Esophagus squamous epithelium (tissue), 5 donors: ENCODE measurements at regions not wholly inside any gene's neighbourhood (a gene's known extent, or its start where the extent isn't known, plus 50 kb on each side); places are given as distances from the start of the nearest gene placed in this dataset.
A peak's percentile ranks its signal among the peaks of the same experiment; 100 is the strongest.

ENCODE experiments used
- DNase-seq: peaks from one replicate; lab custom pipeline; 2025; lab: John Stamatoyannopoulos, UW
- H3K27ac ChIP-seq, 4 donors: fragments of 200-600 bp; sonication (generic); one replicate each; pipeline ENCODE4 v1.5.1; 2016 to 2019; ENCODE audit warnings: mild to moderate bottlenecking in 1 of 4
- H3K27me3 ChIP-seq, 4 donors: fragments of 200-600 bp; sonication (generic); 1 replicate in 3 of 4; 2 replicates in 1 of 4; pipeline versions ENCODE4 v1.5.1 to v1.6.0; 2017 to 2021; ENCODE audit warnings: antibody characterized with exemption in 1 of 4
- H3K36me3 ChIP-seq, 3 donors: fragments of 200-600 bp; sonication (generic); one replicate each; pipeline ENCODE4 v1.5.1; 2016 to 2019
- H3K4me1 ChIP-seq, 3 donors: fragments of 200-600 bp; sonication (generic); one replicate each; pipeline ENCODE4 v1.5.1; 2017 to 2019
- H3K4me3 ChIP-seq, 4 donors: fragments of 200-600 bp; sonication (generic); 1 replicate in 3 of 4; 2 replicates in 1 of 4; pipeline ENCODE4 v1.5.1; 2016 to 2019; ENCODE audit warnings: mild to moderate bottlenecking in 2 of 4, moderate library complexity in 1 of 4
- H3K9me3 ChIP-seq, 3 donors: fragments of 200-600 bp; sonication (generic); one replicate each; pipeline ENCODE4 v1.5.1; 2016 to 2019
- CTCF ChIP-seq, 6 experiments: fragments of 450-650 bp in 4 of 6; fragments of 200-600 bp in 2 of 6; sonication (generic) in 2 of 6; IDR thresholded peaks; one replicate each; pipeline ENCODE4 v1.5.1; 2016 to 2019; ENCODE audit warnings: antibody characterized with exemption in 6 of 6, mild to moderate bottlenecking in 4 of 6, moderate library complexity in 4 of 6
- POLR2A ChIP-seq, 4 donors: fragments of 450-650 bp; IDR thresholded peaks; one replicate each; pipeline ENCODE4 v1.6.1; 2017; ENCODE audit warnings: antibody characterized with exemption in 4 of 4, mild to moderate bottlenecking in 4 of 4, moderate library complexity in 3 of 4
- whole genome bisulfite sequencing, 2 donors: methylation state at CpG; one replicate each; pipeline ENCODE4 v1.1.5; 2018; 5-methylcytosine and 5-hydroxymethylcytosine counted together
- intact Hi-C: fragments of 100-400 bp; cut with DNase I; formaldehyde crosslinking; loops from one replicate; pipeline ENCODE4 v1.15.0; 2022
- donor health status: DM: yes; HTN: yes; CAD: no.

- no peak for TF ChIP-seq CTCF (IDR thresholded peaks at IDR 0.05)
- TF ChIP-seq POLR2A (IDR thresholded peaks at IDR 0.05) = no peak
- Histone ChIP-seq H3K27me3 (no peaks in the 10 kb centered on the region), H3K9me3 (no peaks in the 10 kb centered on the region), H3K4me1 (peaks cover 34 to 78% (median 39%) of the 10 kb centered on the region in 3 donors), H3K27ac (peak overlapping the region; percentile 79 to 91 (median 84)), H3K4me3 (no peak overlapping the region), H3K36me3 (no peaks in the 10 kb centered on the region)
- 15 to 21% methylated on average over 3 of the region's 3 CpGs for WGBS, 2 donors
- DNase-seq = no peak
- intact Hi-C loops = no loop called here
These were observed 172.0 kb upstream of the CAMK1G start for GRCh38 chr1:209411491-209411929.

GRCh38 chr1:209412036-209412435 lies 171.5 kb upstream of the CAMK1G start:
- peak overlapping the region; percentile 73 to 91 (median 84) for H3K27ac ChIP-seq
- H3K4me1 ChIP-seq = peaks cover 34 to 80% (median 41%) of the 10 kb centered on the region in 3 donors

GRCh38 chr1:209412566-209412965 lies 170.9 kb upstream of the CAMK1G start:
- Histone ChIP-seq H3K9me3 (no peaks in the 10 kb centered on the region), H3K4me3 (no peak overlapping the region), H3K4me1 (peaks cover 34 to 85% (median 41%) of the 10 kb centered on the region in 3 donors), H3K27ac (peak overlapping the region; percentile 73 to 91 (median 84)), H3K27me3 (no peaks in the 10 kb centered on the region), H3K36me3 (no peaks in the 10 kb centered on the region)
- 19 to 38% methylated on average over 1 of the region's 1 CpG for WGBS, 2 donors
- intact Hi-C loops = no loop called here
- no peak for DNase-seq
- TF ChIP-seq POLR2A (IDR thresholded peaks at IDR 0.05) (no peak), CTCF (IDR thresholded peaks at IDR 0.05) (no peak)

More at GRCh38 chr1:209412036-209412435, 171.5 kb upstream of the CAMK1G start:
- intact Hi-C loops = no loop called here
- Histone ChIP-seq H3K4me3 (no peak overlapping the region), H3K36me3 (no peaks in the 10 kb centered on the region), H3K9me3 (no peaks in the 10 kb centered on the region), H3K27me3 (no peaks in the 10 kb centered on the region)
- DNase-seq = no peak
- no peak for TF ChIP-seq CTCF (IDR thresholded peaks at IDR 0.05)
- no peak for TF ChIP-seq POLR2A (IDR thresholded peaks at IDR 0.05)

- DNase-seq = no peak
- Histone ChIP-seq H3K27me3 (no peaks in the 10 kb centered on the region), H3K27ac (peak overlapping the region; percentile 73 to 91 (median 84)), H3K9me3 (no peaks in the 10 kb centered on the region), H3K4me1 (peaks cover 34 to 90% (median 41%) of the 10 kb centered on the region in 3 donors), H3K4me3 (no peak overlapping the region), H3K36me3 (no peaks in the 10 kb centered on the region)
- 34 to 54% methylated on average over 3 of the region's 3 CpGs for WGBS, 2 donors
- intact Hi-C loops = no loop called here
- TF ChIP-seq CTCF (IDR thresholded peaks at IDR 0.05) = no peak
- no peak for TF ChIP-seq POLR2A (IDR thresholded peaks at IDR 0.05)
These were observed 170.5 kb upstream of the CAMK1G start for GRCh38 chr1:209413062-209413461.

- intact Hi-C loops = no loop called here
- Histone ChIP-seq H3K4me1 (peaks cover 34 to 99% (median 41%) of the 10 kb centered on the region in 3 donors), H3K36me3 (no peaks in the 10 kb centered on the region), H3K4me3 (no peak overlapping the region), H3K27me3 (no peaks in the 10 kb centered on the region), H3K9me3 (no peaks in the 10 kb centered on the region), H3K27ac (peak overlapping the region; percentile 60 to 91 (median 84))
- no peak for TF ChIP-seq CTCF (IDR thresholded peaks at IDR 0.05)
- no peak for TF ChIP-seq POLR2A (IDR thresholded peaks at IDR 0.05)
- WGBS, 2 donors = 68 to 70% methylated on average over 8 of the region's 8 CpGs
- no peak for DNase-seq
These were observed 168.6 kb upstream of the CAMK1G start for GRCh38 chr1:209414803-209415329.
